MCF 10A (cell line): ENCODE measurements at regions not wholly inside any gene's neighbourhood (a gene's known extent, or its start where the extent isn't known, plus 50 kb on each side); places are given as distances from the start of the nearest gene placed in this dataset.

Experiments
- BruUV-seq: library from RNA; stranded (reverse); fragments of 400-500 nt; replicated peaks from 2 replicates; lab custom pipeline; 2021; lab: Mats Ljungman, UMichigan
- CTCF ChIA-PET: fragments of 300-600 bp; sonication (Branson Sonifier 250); formaldehyde crosslinking; extraction: SDS; loops from one replicate; lab custom pipeline; 2021; ENCODE audit warnings: antibody characterized with exemption, inconsistent platforms; lab: Yijun Ruan, JAX
- POLR2A ChIA-PET: fragments of 300-600, 350-650 bp; sonication (Branson Sonifier 250); formaldehyde crosslinking; extraction: SDS; loops from one replicate; lab custom pipeline; 2020; ENCODE audit warnings: antibody characterized with exemption, inconsistent platforms; lab: Yijun Ruan, JAX
- DNase-seq: peaks from one replicate; pipeline ENCODE4 v3.0.0-alpha.2; 2018; ENCODE audit not compliant: unreplicated experiment
- H3K27ac Mint-ChIP-seq: one replicate; pipeline ENCODE4 v1.8.0; 2022; ENCODE audit warnings: mild to moderate bottlenecking, low read depth, mixed read lengths; ENCODE audit not compliant: unreplicated experiment
- H3K27me3 Mint-ChIP-seq: one replicate; pipeline ENCODE4 v1.8.0; 2022; ENCODE audit warnings: mixed read lengths; ENCODE audit not compliant: insufficient read depth, unreplicated experiment
- H3K36me3 Mint-ChIP-seq: one replicate; pipeline ENCODE4 v1.8.0; 2022; ENCODE audit warnings: mild to moderate bottlenecking, moderate library complexity, mixed read lengths; ENCODE audit not compliant: insufficient read depth, unreplicated experiment
- H3K4me1 Mint-ChIP-seq: one replicate; pipeline ENCODE4 v1.8.0; 2022; ENCODE audit warnings: mixed read lengths; ENCODE audit not compliant: insufficient read depth, unreplicated experiment
- H3K4me3 Mint-ChIP-seq: one replicate; pipeline ENCODE4 v1.8.0; 2022; ENCODE audit warnings: mild to moderate bottlenecking, moderate library complexity, mixed read lengths; ENCODE audit not compliant: unreplicated experiment
- H3K9me3 Mint-ChIP-seq: one replicate; pipeline ENCODE4 v1.8.0; 2022; ENCODE audit warnings: mixed read lengths; ENCODE audit not compliant: unreplicated experiment
- CTCF ChIP-seq: fragments of 200-600 bp; IDR thresholded peaks from one replicate; pipeline ENCODE4 v1.8.0; 2022; ENCODE audit warnings: antibody characterized with exemption, mild to moderate bottlenecking; ENCODE audit not compliant: unreplicated experiment
- intact Hi-C: fragments of 100-400 bp; cut with micrococcal nuclease; formaldehyde crosslinking; loops from 2 replicates; pipeline ENCODE4 v1.14.1; 2022

- no peak for TF ChIP-seq CTCF
- Mint-ChIP-seq H3K27ac (no peak overlapping the region), H3K9me3 (peaks cover 19% of the 10 kb centered on the region), H3K36me3 (no peaks in the 10 kb centered on the region), H3K4me1 (no peaks in the 10 kb centered on the region), H3K4me3 (no peak overlapping the region), H3K27me3 (no peaks in the 10 kb centered on the region)
- BruUV-seq = no TSS peak
- no peak for DNase-seq
- ChIA-PET CTCF (no interaction called here), POLR2A (no interaction called here)
- intact Hi-C loops = no loop called here
Measured at GRCh38 chr10:105356626-105357025, 715.5 kb downstream of the SORCS3 start.

DNA sequence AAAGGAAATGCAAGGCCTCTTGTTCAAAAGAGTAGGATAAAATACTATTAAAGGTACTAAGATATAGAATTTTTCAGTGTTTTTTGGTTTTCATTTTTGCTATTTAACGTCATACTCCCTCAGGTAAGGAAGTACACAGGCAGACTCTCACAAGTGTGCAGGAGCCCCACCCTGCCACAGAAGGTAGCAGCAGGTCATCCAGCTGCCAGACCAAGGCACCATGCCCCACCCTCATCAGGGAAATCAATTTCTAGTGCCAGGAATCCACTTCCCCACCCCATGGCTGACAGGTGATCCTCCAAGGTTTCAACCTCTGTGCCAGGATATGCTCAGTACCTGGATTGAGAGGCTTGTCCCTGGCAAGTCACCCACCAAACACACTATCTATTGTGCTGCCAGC lies 712.9 kb downstream of the SORCS3 start:
- Mint-ChIP-seq H3K4me1 (no peaks in the 10 kb centered on the region), H3K27me3 (no peaks in the 10 kb centered on the region), H3K27ac (no peak overlapping the region), H3K9me3 (peaks cover 19% of the 10 kb centered on the region), H3K36me3 (no peaks in the 10 kb centered on the region), H3K4me3 (no peak overlapping the region)
- DNase-seq = no peak
- intact Hi-C loops = no loop called here
- ChIA-PET CTCF (no interaction called here), POLR2A (no interaction called here)
- BruUV-seq = no TSS peak
- no peak for TF ChIP-seq CTCF

- intact Hi-C loops = no loop called here
- no peak overlapping the region for H3K27ac Mint-ChIP-seq
- TF ChIP-seq CTCF = no peak
- ChIA-PET CTCF (interaction anchor here (1.2 kb wide), 1 partner anchor 29 kb away, joined by 3 read pairs; no protein-coding TSS in a partner anchor), POLR2A (interaction anchor here (0.6 kb wide), 1 partner anchor 9 kb away, joined by 3 read pairs; no protein-coding TSS in a partner anchor)
- no peaks in the 10 kb centered on the region for H3K27me3 Mint-ChIP-seq
- peaks cover 19% of the 10 kb centered on the region for H3K9me3 Mint-ChIP-seq
- no peak overlapping the region for H3K4me3 Mint-ChIP-seq
- BruUV-seq = no TSS peak
- H3K36me3 Mint-ChIP-seq = no peaks in the 10 kb centered on the region
- no peaks in the 10 kb centered on the region for H3K4me1 Mint-ChIP-seq
- no peak for DNase-seq
Measured at GRCh38 chr10:105352827-105353226, 711.7 kb downstream of the SORCS3 start.

DNA sequence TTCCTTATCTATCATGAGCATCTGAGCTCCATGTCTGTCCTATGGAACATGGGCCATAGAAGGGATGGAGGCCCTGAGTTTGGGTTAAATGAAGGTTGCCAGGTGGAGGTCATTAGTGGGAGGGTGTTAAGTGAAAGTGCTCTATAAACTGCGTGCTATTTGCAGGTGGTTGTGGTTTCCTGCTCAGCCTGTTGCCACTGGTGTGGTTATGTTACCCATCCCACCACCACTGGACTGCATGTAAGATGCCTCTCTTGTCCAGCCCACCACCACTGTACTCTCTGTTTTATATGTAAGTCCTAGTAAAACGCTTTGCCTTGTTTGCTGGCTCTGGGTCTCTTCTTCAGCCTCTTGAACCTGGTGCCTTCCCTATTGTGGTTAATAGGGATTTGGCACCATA lies 711.2 kb downstream of the SORCS3 start:
- intact Hi-C loops = no loop called here
- TF ChIP-seq CTCF = no peak
- H3K9me3 Mint-ChIP-seq = peaks cover 19% of the 10 kb centered on the region
- CTCF ChIA-PET = interaction anchor here (1.2 kb wide), 1 partner anchor 29 kb away, joined by 3 read pairs; no protein-coding TSS in a partner anchor
- H3K36me3 Mint-ChIP-seq = no peaks in the 10 kb centered on the region
- no peak for DNase-seq
- H3K4me3 Mint-ChIP-seq = no peak overlapping the region
- H3K4me1 Mint-ChIP-seq = peaks cover 3% of the 10 kb centered on the region
- no peaks in the 10 kb centered on the region for H3K27me3 Mint-ChIP-seq
- POLR2A ChIA-PET = interaction anchor here (0.6 kb wide), 1 partner anchor 10 kb away, joined by 3 read pairs; no protein-coding TSS in a partner anchor
- no peak overlapping the region for H3K27ac Mint-ChIP-seq
- no TSS peak for BruUV-seq
